Stomach (tissue), 4 donors: ENCODE measurements at regions not wholly inside any gene's neighbourhood (a gene's known extent, or its start where the extent isn't known, plus 50 kb on each side); places are given as distances from the start of the nearest gene placed in this dataset.

Experiments
- CTCF ChIP-seq, 7 experiments: fragments of 450-650 bp in 4 of 7; fragments of 200-600 bp in 3 of 7; sonication (generic) in 3 of 7; IDR thresholded peaks; one replicate each; pipeline ENCODE4 v1.5.1; 2016 to 2019; ENCODE audit warnings: antibody characterized with exemption in 7 of 7, control low read depth in 2 of 7, mild to moderate bottlenecking in 1 of 7
- EP300 ChIP-seq: sonication (generic); formaldehyde crosslinking; IDR thresholded peaks from one replicate; pipeline ENCODE4 v1.6.1; 2017; ENCODE audit warnings: antibody characterized with exemption
- POLR2A ChIP-seq, 4 donors: fragments of 450-650 bp; IDR thresholded peaks; one replicate each; pipeline ENCODE4 v1.6.1; 2016; ENCODE audit warnings: antibody characterized with exemption in 4 of 4, control low read depth in 2 of 4, mild to moderate bottlenecking in 1 of 4, moderate library complexity in 1 of 4
- POLR2AphosphoS5 ChIP-seq, 3 donors: sonication (generic); formaldehyde crosslinking; IDR thresholded peaks; one replicate each; pipeline ENCODE4 v1.6.1; 2016; ENCODE audit warnings: antibody characterized with exemption in 3 of 3

- no peak for TF ChIP-seq POLR2A (IDR thresholded peaks at IDR 0.05)
- TF ChIP-seq CTCF (IDR thresholded peaks at IDR 0.05): no peak
- no peak for TF ChIP-seq EP300
- no peak for TF ChIP-seq POLR2AphosphoS5 (IDR thresholded peaks at IDR 0.05)
Measured at GRCh38 chr11:112792070-112792469, 169.2 kb upstream of the NCAM1 start.
